RPMI7951 (cell line): ENCODE measurements at regions not wholly inside any gene's neighbourhood (a gene's known extent, or its start where the extent isn't known, plus 50 kb on each side); places are given as distances from the start of the nearest gene placed in this dataset.
"Not testable (repeated sequence)": the region's sequence is repeated elsewhere in the genome, so short reads cannot be mapped to it uniquely, and the experiment has no call there.

Source experiments
- DNase-seq: peaks from one replicate; pipeline ENCODE4 v3.0.0-alpha.2; 2012; ENCODE audit warnings: low read depth

GRCh38 chr16:85275533-85276249 lies 163.4 kb upstream of the CIBAR2 start:
- DNase-seq: peak; percentile 50

GRCh38 chr16:85276258-85276657 lies 164.0 kb upstream of the CIBAR2 start:
- no peak for DNase-seq

GRCh38 chr16:85276721-85277120 lies 164.4 kb upstream of the CIBAR2 start:
- DNase-seq: no peak

DNA sequence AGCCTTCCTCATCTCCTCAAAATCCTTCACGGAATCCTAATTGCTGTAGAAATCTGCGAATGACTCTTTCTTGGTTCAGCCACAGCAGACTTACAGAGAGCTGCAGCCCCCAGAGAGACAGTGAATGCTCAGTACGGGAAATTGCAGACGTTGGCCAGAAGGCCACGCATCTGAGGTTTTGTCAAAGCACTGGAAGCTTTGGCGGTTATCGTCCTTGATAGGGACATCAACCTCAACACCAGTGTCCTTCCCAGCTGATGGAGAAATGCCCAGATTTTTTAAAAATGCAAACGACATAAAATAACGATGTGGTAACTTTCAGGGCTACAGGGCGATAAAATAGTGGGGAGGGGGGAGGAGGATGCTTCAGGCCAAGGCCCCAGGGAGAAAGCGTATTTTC lies 166.6 kb upstream of the CIBAR2 start:
- DNase-seq: no peak

DNA sequence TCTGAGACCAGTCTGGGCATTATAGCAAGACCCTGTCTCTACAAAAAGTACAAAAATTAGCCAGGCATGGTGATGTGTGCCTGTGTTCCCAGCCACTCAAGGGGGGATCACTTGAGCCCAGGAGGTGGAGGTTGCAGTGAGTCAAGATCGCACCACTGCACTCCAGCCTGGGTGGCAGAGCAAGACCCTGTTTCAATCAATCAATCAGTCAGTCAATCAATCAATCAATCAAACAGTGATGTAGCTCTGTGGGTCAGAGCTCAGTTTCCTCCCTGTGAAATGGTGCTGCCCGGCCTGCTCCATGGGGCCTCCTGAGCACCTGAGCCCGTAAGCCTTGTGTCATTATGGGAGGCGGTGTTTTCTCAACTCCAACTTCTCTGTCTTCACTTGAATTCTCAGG lies 167.1 kb upstream of the CIBAR2 start:
- DNase-seq: no peak

DNA sequence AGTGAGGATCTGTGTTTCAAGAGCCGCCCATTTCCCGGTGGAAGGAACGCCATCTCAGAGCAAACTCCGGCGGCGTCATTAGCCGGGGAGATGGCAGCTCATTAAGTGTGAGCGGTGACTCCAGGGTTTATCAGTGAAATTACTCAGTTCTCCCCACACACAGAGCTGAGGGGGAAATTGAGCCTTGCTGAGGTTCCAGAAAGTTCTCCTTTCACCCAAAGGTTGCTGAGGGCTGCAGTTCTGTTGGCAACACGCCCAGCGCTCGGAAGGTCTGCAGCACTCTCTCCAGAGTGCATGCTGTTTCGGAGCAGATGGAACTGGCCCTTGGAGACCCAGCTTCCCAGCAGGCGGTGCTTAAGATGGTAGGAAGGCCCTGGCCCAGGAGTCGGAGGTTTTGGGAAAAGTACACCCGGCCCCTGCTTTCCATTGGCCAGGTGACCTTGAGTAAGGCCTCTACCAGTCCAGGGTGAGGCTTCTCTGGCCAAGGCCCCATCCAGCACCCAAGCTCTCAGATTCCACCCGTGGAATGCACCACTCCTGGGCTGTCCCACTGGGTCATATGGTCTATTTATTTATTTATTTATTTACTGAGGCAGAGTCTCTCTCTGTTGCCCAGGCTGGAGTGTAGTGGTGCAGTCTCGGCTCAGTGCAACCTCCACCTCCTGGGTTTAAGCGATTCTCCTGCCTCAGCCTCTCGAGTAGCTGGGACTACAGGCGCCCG lies 167.7 kb upstream of the CIBAR2 start:
- no peak for DNase-seq

DNA sequence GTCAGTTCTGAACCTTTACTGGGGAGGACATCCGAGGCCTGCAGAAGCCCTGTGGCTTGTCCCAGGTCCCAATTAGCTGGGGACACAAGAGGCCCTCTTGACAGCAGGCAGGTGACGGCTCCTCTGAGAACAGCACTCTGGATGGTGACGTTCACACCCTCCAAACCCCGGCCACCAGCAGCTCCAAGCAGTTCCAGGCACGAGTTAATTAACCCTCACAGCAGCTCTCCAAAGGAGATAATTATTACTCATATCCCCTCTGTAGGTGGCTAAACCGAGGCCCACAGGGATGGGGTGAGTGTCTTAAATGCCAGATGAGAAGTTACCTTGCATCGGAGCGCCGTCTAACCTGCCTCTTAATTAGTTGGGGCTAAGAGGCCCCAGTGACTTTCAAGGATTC lies 168.9 kb upstream of the CIBAR2 start:
- DNase-seq: no peak

DNA sequence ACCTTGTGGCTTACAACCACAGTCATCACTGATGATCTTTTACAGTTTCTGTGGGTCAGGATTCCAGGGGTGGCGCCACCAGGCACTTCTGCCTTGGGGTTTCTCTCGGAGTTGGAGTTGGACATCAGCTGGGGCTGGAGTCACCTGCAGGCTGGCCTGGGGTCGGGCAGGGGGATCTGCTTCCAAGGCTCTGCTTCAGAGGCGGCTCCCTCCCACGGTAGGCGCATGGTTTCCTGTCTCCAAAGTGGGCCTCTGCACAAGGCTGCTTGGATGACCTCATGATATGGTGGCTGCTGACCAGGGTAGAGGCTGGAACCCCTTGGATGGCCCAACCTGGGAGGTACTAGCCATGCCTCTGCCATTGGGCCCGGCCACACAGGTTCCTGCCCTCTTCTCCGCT lies 170.6 kb upstream of the CIBAR2 start:
- no peak for DNase-seq

GRCh38 chr16:85283305-85284050 lies 171.2 kb upstream of the CIBAR2 start:
- no peak for DNase-seq

DNA sequence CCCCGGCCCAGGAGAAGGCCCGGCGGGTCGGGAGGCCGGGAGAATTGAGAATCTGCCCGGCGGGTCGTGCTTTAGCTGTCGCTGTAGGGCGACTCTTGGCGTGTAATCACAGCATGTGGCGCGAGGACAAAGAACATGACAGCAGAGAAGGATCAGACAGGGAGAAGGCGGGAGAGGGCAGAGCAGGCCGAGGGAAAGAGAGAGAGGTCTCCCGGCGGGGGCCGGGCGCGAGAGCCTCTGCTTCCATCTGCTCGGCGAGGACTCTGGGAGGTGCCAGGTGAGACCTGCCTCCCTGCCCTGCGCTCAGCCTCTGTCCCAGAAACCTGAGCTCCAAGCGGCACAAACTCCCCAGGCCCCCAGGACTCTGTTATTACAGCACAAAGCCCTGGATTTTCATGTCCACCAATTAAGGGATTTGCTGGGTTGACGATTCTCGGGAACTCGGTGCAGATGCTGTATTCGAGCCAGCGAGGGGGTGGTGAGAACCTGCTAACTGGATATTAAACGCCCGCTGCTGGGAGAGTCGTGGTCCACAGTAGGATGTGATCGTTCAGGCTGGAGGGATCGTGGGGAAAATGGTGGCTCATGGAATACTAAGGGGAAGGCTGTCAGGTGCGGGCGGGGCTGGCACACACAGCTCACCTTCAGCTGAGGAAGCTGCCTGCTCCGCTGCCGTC lies 172.0 kb upstream of the CIBAR2 start:
- DNase-seq: no peak

GRCh38 chr16:85285681-85286065 lies 173.4 kb upstream of the CIBAR2 start:
- peak; percentile 80 for DNase-seq

DNA sequence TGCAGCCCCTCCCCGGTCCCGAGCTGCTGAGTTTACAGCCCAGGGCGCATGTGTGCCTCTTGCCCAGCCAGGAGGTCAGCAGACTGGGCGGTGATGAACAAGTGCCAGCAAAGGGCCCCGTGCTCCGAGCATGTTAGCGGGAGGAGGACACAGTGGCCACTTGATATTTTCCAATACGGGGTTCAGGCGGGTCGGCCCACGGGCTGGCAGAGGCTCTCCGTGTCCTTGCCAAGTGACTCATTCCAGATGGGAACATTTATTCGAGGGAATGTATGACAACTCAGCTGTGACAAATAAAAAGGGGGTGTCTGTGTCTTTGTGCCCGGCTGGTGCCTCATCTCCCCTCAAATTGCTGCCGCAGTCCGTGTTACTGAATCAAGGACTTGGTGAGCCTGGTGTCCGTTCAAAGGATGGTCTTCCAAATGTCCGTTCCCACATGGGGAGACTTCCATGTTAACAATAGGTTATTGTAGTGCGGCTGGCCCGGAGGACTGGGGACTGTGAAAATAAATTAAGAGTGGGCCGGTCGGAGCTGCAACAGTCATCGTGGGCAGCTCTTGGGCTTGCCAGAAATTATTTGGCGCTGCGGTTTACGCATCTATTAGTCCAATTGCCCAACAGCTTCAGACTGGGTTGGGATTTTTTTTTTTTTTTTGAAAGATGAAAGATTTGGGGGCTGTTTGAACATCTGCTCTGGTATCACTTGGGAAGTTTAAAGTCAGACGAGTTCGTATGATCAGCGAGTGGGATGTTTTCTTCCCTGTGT lies 174.0 kb upstream of the CIBAR2 start:
- DNase-seq: peak; percentile 92

DNA sequence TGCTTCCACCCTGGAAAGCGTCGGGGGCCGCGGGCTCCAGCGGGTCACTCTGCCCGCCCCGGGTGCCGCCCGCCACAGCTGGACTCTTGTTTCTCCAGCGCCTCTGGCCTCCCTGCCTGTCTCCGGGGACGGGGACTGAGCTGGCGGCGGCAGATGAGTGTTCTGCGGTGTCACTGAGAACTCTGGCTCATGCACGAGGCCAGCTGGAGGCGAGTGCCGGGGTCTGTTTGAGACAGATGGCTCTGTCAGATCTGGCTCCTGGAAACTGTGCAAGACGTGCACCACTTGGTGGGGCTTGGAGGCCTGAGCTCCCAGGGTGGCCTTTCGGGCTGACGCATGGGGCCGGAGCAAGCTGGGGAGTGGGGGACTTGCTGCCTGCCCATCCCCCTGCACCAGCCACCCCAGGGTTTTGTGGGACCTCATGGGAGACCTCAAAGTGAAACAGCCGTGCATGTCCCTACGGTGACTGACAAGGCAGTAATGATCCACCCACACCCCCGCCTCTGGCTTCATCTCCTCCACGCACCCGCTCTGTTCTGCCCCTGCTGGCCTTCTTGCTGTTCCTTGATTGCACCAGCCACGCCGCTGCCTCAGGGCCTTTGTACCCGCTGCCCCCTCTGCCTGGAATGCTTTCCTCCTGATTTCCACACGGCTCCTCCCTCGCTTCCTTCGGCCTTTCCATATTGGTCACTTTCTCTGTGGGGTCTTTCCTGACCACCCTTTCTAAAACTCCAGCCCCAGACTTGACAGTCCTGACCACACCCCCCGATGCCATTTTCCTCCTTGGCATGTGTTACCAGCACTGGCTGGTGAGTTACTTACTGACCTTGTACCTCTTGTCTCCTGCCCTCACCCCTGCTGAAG lies 174.9 kb upstream of the CIBAR2 start:
- DNase-seq: peak; percentile 94

- DNase-seq: not testable (repeated sequence)
These were observed 175.5 kb upstream of the CIBAR2 start for GRCh38 chr16:85287815-85288109.

DNA sequence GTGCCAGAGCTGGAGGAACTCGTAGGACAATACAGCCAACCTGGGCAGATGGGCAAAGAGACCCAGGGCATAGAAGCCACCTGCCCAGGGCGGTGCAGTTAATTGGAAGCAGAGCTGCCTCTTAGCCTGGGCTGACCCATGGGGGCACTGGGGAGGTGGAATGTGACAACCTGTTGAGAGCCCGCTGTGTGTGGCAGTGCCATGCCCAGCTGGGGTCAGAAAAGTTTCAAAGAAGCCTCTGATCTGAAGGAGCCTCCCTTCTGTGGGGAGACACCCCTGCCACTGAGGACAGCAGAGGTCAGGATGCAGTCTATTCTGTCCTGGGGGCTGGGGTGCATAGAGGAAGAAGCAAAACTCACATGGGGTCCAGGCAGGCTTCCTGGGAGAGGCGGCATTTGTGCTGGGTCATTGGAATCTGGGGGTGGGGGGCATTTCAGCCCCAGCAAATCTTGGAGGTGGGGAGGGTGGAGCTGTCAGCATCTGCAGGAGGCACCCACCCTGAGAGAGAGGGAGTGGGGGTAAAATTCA lies 176.1 kb upstream of the CIBAR2 start:
- DNase-seq: no peak

- no peak for DNase-seq
These were observed 176.8 kb upstream of the CIBAR2 start for GRCh38 chr16:85288869-85289660.

- DNase-seq: no peak
These were observed 177.7 kb upstream of the CIBAR2 start for GRCh38 chr16:85289760-85290625.

DNA sequence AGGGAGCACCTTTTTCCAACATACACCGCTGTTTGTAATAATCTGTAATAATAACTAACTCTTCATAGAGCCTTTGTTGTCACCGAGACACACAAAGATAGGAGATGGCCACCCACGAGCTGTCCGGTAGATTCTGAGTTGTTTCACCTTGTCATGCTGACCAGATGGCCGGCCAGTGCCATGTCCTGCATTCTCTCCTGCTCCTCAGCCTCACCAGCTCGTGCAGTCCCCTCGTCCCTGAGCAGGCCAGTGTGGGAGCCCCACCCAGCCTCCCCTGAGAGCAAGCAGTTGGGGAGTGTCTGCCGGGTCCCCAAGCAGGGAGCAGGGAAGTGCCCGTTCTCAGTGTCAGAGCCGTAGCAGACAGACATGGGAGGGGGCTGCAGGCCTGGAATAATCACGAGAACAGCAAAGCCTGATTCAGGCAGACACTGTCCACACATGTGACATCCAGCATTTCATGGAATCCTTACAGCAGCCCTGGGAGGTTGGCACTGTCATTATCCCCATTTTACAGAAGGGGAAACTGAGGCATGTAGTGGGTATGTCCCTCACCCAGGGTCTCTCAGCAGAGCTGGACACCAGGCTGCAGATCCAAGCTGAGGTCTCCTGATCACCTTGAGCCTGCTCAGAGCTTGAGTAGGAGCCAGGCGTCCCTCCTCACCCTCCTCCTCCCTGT lies 178.5 kb upstream of the CIBAR2 start:
- no peak for DNase-seq
